ENCODE measurements at regions not wholly inside any gene's neighbourhood (a gene's known extent, or its start where the extent isn't known, plus 50 kb on each side); places are given as distances from the start of the nearest gene placed in this dataset.

DNA sequence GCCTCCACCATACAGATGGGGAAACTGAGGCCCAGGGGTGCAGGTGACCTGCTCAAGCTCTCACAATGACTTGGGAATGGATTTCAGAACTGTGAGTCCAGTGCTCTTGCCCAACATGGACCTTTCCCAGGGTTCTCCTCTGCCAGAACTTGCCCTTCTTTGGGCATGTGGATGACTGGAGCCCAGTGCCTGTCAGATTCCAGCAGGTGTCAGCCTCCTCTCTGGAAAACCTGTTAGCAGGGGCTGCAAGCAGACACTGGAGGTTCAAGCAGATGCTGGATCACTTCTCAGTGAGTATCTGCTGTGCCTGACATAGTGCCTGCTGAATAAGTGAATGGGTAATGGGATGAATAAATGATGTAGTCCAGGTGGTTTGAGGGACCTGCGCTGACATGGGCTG, 314.2 kb upstream of the POU3F1 start:
- TF ChIP-seq CREB1 (CRISPR knock-in tag; IDR thresholded peaks at IDR 0.05) (no peak), ATF1 (CRISPR knock-in tag; IDR thresholded peaks at IDR 0.05) (no peak), NFYB (CRISPR knock-in tag; conservative IDR thresholded peaks at IDR 0.05; ENCODE audit: low read depth) (no peak), ESRRA (CRISPR knock-in tag; IDR thresholded peaks at IDR 0.05; ENCODE audit: borderline replicate concordance) (no peak)
- TF ChIP-seq, protein P1, sequence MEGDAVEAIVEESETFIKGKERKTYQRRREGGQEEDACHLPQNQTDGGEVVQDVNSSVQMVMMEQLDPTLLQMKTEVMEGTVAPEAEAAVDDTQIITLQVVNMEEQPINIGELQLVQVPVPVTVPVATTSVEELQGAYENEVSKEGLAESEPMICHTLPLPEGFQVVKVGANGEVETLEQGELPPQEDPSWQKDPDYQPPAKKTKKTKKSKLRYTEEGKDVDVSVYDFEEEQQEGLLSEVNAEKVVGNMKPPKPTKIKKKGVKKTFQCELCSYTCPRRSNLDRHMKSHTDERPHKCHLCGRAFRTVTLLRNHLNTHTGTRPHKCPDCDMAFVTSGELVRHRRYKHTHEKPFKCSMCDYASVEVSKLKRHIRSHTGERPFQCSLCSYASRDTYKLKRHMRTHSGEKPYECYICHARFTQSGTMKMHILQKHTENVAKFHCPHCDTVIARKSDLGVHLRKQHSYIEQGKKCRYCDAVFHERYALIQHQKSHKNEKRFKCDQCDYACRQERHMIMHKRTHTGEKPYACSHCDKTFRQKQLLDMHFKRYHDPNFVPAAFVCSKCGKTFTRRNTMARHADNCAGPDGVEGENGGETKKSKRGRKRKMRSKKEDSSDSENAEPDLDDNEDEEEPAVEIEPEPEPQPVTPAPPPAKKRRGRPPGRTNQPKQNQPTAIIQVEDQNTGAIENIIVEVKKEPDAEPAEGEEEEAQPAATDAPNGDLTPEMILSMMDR (IDR thresholded peaks at IDR 0.05): no peak
- TF ChIP-seq, protein P2, sequence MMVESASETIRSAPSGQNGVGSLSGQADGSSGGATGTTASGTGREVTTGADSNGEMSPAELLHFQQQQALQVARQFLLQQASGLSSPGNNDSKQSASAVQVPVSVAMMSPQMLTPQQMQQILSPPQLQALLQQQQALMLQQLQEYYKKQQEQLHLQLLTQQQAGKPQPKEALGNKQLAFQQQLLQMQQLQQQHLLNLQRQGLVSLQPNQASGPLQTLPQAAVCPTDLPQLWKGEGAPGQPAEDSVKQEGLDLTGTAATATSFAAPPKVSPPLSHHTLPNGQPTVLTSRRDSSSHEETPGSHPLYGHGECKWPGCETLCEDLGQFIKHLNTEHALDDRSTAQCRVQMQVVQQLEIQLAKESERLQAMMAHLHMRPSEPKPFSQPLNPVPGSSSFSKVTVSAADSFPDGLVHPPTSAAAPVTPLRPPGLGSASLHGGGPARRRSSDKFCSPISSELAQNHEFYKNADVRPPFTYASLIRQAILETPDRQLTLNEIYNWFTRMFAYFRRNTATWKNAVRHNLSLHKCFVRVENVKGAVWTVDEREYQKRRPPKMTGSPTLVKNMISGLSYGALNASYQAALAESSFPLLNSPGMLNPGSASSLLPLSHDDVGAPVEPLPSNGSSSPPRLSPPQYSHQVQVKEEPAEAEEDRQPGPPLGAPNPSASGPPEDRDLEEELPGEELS (CRISPR knock-in tag; IDR thresholded peaks at IDR 0.05): no peak

Data from WTC11 (cell line).